HCT116 (cell line): ENCODE measurements at regions not wholly inside any gene's neighbourhood (a gene's known extent, or its start where the extent isn't known, plus 50 kb on each side); places are given as distances from the start of the nearest gene placed in this dataset.

Source experiments
- ATAC-seq: fragments of 200-7000 bp; cut with Tn5 transposase; 2 replicates; pipeline ENCODE4 v1.9.1; 2020; ENCODE audit warnings: mild to moderate bottlenecking, moderate library complexity
- BruUV-seq: library from RNA; stranded (reverse); fragments of 400-500 nt; replicated peaks from 2 replicates; lab custom pipeline; 2021; lab: Mats Ljungman, UMichigan
- CTCF ChIA-PET: fragments of 300-600 bp; sonication (Branson Sonifier 250); formaldehyde crosslinking; loops from one replicate; lab custom pipeline; 2021; ENCODE audit warnings: antibody characterized with exemption; lab: Charles Lee
- POLR2A ChIA-PET: fragments of 300-600, 350-600 bp; sonication (Branson Sonifier 250); formaldehyde crosslinking; loops from one replicate; lab custom pipeline; 2021; ENCODE audit warnings: antibody characterized with exemption; lab: Charles Lee
- RAD21 ChIA-PET, 2 experiments: fragments of 300-600 bp; sonication (Branson Sonifier 250); formaldehyde crosslinking; loops; one replicate each; lab custom pipeline; 2023; ENCODE audit warnings: low total read pairs in 2 of 2; ENCODE audit not compliant: uncharacterized antibody in 2 of 2, unreplicated experiment in 2 of 2, low non-redundant PET in 1 of 2; lab: Charles Lee
- DNase-seq: peaks from one replicate; pipeline ENCODE4 v3.0.0-alpha.2; 2010; ENCODE audit warnings: low read depth, low spot score
- H2AFZ ChIP-seq: fragments of 200-600 bp; shearing (Covaris generic), sonication (generic); 2 replicates; pipeline ENCODE4 v1.6.1; 2017; ENCODE audit warnings: low read depth, mixed run types, mixed read lengths, antibody characterized with exemption, low read length; ENCODE audit not compliant: poor library complexity, severe bottlenecking
- H3K27ac ChIP-seq: 2 replicates; pipeline ENCODE4 v1.5.1; 2012; ENCODE audit warnings: low read depth, low read length
- H3K27me3 ChIP-seq: fragments of 200-600 bp; sonication (generic); 2 replicates; pipeline ENCODE4 v1.6.1; 2016; ENCODE audit warnings: mixed run types, low read length, mixed read lengths; ENCODE audit not compliant: insufficient read depth
- H3K36me3 ChIP-seq, 2 experiments: fragments of 200-500 bp in 1 of 2; fragments of 200-600 bp in 1 of 2; sonication (Bioruptor generic) in 1 of 2; sonication (generic) in 1 of 2; 2 replicates each; pipeline versions ENCODE4 v1.5.1 to v1.6.1; 2014 to 2016; ENCODE audit warnings: low read length in 2 of 2, inconsistent platforms in 1 of 2, mixed read lengths in 1 of 2, mixed run types in 1 of 2; ENCODE audit not compliant: insufficient read depth in 2 of 2, control insufficient read depth in 1 of 2
- H3K4me1 ChIP-seq, 2 experiments: fragments of 200-600 bp in 1 of 2; sonication (generic) in 1 of 2; 2 replicates each; pipeline versions ENCODE4 v1.5.1 to v1.6.1; 2012 to 2017; ENCODE audit warnings: low read length in 2 of 2, inconsistent platforms in 1 of 2, mild to moderate bottlenecking in 1 of 2, mixed read lengths in 1 of 2, mixed run types in 1 of 2, moderate library complexity in 1 of 2; ENCODE audit not compliant: insufficient read depth in 2 of 2, control insufficient read depth in 1 of 2
- H3K4me2 ChIP-seq: fragments of 200-600 bp; sonication (generic); 2 replicates; pipeline ENCODE4 v1.6.1; 2017; ENCODE audit warnings: mixed run types, low read length, mixed read lengths
- H3K4me3 ChIP-seq, 2 experiments: fragments of 200-600 bp in 1 of 2; sonication (generic) in 1 of 2; replicated peaks in 1 of 2; 2 replicates each; pipeline ENCODE4 v1.5.1; 2011 to 2016; ENCODE audit warnings: low read length in 2 of 2, control low read depth in 1 of 2, low read depth in 1 of 2, mild to moderate bottlenecking in 1 of 2, mixed read lengths in 1 of 2, mixed run types in 1 of 2
- H3K79me2 ChIP-seq: fragments of 200-600 bp; sonication (generic); 2 replicates; pipeline ENCODE4 v1.6.1; 2017; ENCODE audit warnings: mild to moderate bottlenecking, mixed run types, low read length, moderate library complexity, mixed read lengths; ENCODE audit not compliant: insufficient read depth
- H3K9ac ChIP-seq: fragments of 200-600 bp; sonication (generic); 2 replicates; pipeline ENCODE4 v1.6.1; 2016; ENCODE audit warnings: low read length, mixed read lengths
- H3K9me2 ChIP-seq: fragments of 200-600 bp; sonication (generic), shearing (Covaris generic); 2 replicates; pipeline ENCODE4 v1.6.1; 2017; ENCODE audit warnings: mixed run types, mild to moderate bottlenecking, moderate library complexity; ENCODE audit not compliant: insufficient read depth
- H3K9me3 ChIP-seq, 2 experiments: fragments of 200-500 bp in 1 of 2; fragments of 200-600 bp in 1 of 2; sonication (Bioruptor generic) in 1 of 2; sonication (generic) in 1 of 2; 2 replicates each; pipeline ENCODE4 v1.6.1; 2014 to 2017; ENCODE audit warnings: low read length in 2 of 2, mixed read lengths in 2 of 2, inconsistent platforms in 1 of 2, low read depth in 1 of 2, mild to moderate bottlenecking in 1 of 2, mixed run types in 1 of 2, moderate library complexity in 1 of 2; ENCODE audit not compliant: control insufficient read depth in 1 of 2, insufficient read depth in 1 of 2
- H4K20me1 ChIP-seq: fragments of 200-600 bp; sonication (generic), shearing (Covaris generic); 2 replicates; pipeline ENCODE4 v1.6.1; 2017; ENCODE audit warnings: mixed run types, mild to moderate bottlenecking, moderate library complexity; ENCODE audit not compliant: insufficient read depth
- CBX3 ChIP-seq: IDR thresholded peaks from 2 replicates; pipeline ENCODE4 v1.6.1; 2012; ENCODE audit warnings: low read depth
- CEBPB ChIP-seq: IDR thresholded peaks from 2 replicates; pipeline ENCODE4 v1.6.1; 2012; ENCODE audit warnings: low read depth
- EGR1 ChIP-seq: IDR thresholded peaks from 2 replicates; pipeline ENCODE4 v1.6.1; 2012; ENCODE audit warnings: low read depth
- EZH2 ChIP-seq: fragments of 200-600 bp; sonication (generic); IDR thresholded peaks from 2 replicates; pipeline ENCODE4 v1.6.1; 2017; ENCODE audit warnings: antibody characterized with exemption, mixed run types
- EZH2phosphoT487 ChIP-seq: fragments of 200-600 bp; IDR thresholded peaks from 2 replicates; pipeline ENCODE4 v1.6.1; 2018; ENCODE audit warnings: antibody characterized with exemption, borderline replicate concordance
- FOSL1 ChIP-seq: IDR thresholded peaks from 2 replicates; pipeline ENCODE4 v1.6.1; 2012; ENCODE audit warnings: low read depth
- JUND ChIP-seq: IDR thresholded peaks from 2 replicates; pipeline ENCODE4 v1.6.1; 2012
- POLR2A ChIP-seq: IDR thresholded peaks from 2 replicates; pipeline ENCODE4 v1.7.0; 2011; ENCODE audit warnings: borderline replicate concordance; ENCODE audit not compliant: insufficient read depth, insufficient read length; ENCODE audit errors: extremely low read depth
- POLR2AphosphoS5 ChIP-seq: IDR thresholded peaks from 2 replicates; pipeline ENCODE4 v1.6.1; 2011; ENCODE audit warnings: mild to moderate bottlenecking, low read depth, low read length, moderate library complexity
- SIN3A ChIP-seq: IDR thresholded peaks from 2 replicates; pipeline ENCODE4 v1.6.1; 2012; ENCODE audit warnings: low read depth
- SP1 ChIP-seq: IDR thresholded peaks from 2 replicates; pipeline ENCODE4 v1.6.1; 2012; ENCODE audit warnings: low read depth
- SRF ChIP-seq: IDR thresholded peaks from 2 replicates; pipeline ENCODE4 v1.6.1; 2012; ENCODE audit warnings: low read depth
- TCF7L2 ChIP-seq: IDR thresholded peaks from 2 replicates; pipeline ENCODE4 v1.7.0; 2011; ENCODE audit warnings: borderline replicate concordance, inconsistent platforms; ENCODE audit not compliant: insufficient read depth, insufficient read length; ENCODE audit errors: extremely low read depth
- YY1 ChIP-seq: IDR thresholded peaks from 2 replicates; pipeline ENCODE4 v1.6.1; 2011; ENCODE audit warnings: low read length, low read depth, moderate library complexity, mild to moderate bottlenecking; ENCODE audit not compliant: insufficient replicate concordance; ENCODE audit errors: extremely low read depth
- ZFX ChIP-seq: fragments of 450-650 bp; IDR thresholded peaks from 2 replicates; pipeline ENCODE4 v1.6.1; 2017
- ZNF274 ChIP-seq: fragments of 200-500 bp; sonication (Bioruptor generic); IDR thresholded peaks from 2 replicates; pipeline ENCODE4 v1.6.1; 2014; ENCODE audit warnings: mild to moderate bottlenecking, low read depth, low read length, inconsistent platforms
- intact Hi-C: fragments of 100-400 bp; cut with micrococcal nuclease; formaldehyde crosslinking; loops from 2 replicates; pipeline ENCODE4 v1.10.0; 2022
- TF ChIP-seq, protein P1 (sequence below): IDR thresholded peaks from 2 replicates; pipeline ENCODE4 v1.6.1; 2012
- TF ChIP-seq, protein P2 (sequence below): IDR thresholded peaks from 2 replicates; pipeline ENCODE4 v1.6.1; 2011; ENCODE audit warnings: mild to moderate bottlenecking, low read length, moderate library complexity; ENCODE audit not compliant: insufficient replicate concordance; ENCODE audit errors: extremely low read depth
- TF ChIP-seq, protein P3 (sequence below): IDR thresholded peaks from 2 replicates; pipeline ENCODE4 v1.6.1; 2012; ENCODE audit warnings: low read depth
- TF ChIP-seq, protein P4 (sequence below): IDR thresholded peaks from 2 replicates; pipeline ENCODE4 v1.6.1; 2012

DNA sequence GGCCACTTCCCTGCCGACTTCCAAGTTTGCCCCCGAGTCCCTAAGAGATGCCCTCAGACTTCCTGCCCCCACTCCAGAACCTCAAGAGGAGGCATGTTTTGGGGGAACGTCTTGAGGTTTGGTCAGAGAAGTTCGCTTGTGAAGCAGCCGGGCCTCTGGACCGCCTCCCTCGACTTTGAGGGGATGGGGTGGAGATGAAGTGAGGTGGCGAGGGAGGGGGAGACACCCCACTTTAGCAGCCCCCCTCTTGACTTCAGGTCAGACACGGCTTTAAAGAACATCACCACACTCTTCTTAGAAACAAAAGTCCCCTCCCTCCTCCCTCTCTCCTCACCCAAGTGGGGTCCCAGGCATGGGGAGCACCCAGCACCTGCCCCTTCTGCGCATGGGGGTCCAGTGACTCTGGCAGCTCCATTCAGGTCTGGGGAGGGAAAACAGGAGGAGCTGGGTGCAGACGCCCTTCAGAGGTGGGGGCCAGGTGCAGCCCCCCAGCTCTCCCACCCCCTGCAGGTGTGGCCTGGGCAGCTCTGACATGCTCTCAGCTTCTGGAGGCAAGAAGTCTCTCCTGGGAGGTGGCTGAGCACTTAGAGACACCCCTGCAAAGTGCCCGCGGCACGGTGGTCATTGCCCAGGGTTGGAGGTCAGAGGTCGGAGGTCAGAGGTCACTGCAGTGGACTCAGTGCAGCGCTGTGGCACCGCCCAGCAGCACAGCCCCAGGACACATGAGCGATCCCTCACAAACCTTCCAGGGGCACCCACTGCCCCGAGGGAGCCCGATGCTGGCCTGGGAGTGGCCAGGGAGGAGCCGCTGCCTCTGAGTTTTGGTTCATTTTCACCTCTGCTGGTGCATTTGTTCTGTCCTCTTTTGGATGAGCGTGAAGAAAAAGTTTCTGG, 108.8 kb downstream of the CPZ start:
- Histone ChIP-seq H3K4me1 (no peaks in the 10 kb centered on the region), H3K27ac (no peak overlapping the region), H3K36me3 (no peaks in the 10 kb centered on the region), H3K79me2 (no peaks in the 10 kb centered on the region), H3K4me3 (no peak overlapping the region), H3K9me2 (no peaks in the 10 kb centered on the region), H3K9ac (no peak overlapping the region), H2AFZ (no peak overlapping the region)
- ChIA-PET CTCF (no interaction called here), RAD21 (no interaction called here), POLR2A (no interaction called here)
- ATAC-seq (no peak), DNase-seq (no peak)
- no TSS peak for BruUV-seq
- TF ChIP-seq SIN3A, result no peak
- TF ChIP-seq, protein P1, sequence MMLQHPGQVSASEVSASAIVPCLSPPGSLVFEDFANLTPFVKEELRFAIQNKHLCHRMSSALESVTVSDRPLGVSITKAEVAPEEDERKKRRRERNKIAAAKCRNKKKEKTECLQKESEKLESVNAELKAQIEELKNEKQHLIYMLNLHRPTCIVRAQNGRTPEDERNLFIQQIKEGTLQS, result no peak
- TF ChIP-seq SP1, result no peak
- no peak for TF ChIP-seq EZH2
- TF ChIP-seq, protein P2, sequence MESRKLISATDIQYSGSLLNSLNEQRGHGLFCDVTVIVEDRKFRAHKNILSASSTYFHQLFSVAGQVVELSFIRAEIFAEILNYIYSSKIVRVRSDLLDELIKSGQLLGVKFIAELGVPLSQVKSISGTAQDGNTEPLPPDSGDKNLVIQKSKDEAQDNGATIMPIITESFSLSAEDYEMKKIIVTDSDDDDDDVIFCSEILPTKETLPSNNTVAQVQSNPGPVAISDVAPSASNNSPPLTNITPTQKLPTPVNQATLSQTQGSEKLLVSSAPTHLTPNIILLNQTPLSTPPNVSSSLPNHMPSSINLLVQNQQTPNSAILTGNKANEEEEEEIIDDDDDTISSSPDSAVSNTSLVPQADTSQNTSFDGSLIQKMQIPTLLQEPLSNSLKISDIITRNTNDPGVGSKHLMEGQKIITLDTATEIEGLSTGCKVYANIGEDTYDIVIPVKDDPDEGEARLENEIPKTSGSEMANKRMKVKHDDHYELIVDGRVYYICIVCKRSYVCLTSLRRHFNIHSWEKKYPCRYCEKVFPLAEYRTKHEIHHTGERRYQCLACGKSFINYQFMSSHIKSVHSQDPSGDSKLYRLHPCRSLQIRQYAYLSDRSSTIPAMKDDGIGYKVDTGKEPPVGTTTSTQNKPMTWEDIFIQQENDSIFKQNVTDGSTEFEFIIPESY, result no peak
- no peak for TF ChIP-seq ZNF274
- no peak for TF ChIP-seq SRF
- no peak for TF ChIP-seq POLR2A
- TF ChIP-seq, protein P3, sequence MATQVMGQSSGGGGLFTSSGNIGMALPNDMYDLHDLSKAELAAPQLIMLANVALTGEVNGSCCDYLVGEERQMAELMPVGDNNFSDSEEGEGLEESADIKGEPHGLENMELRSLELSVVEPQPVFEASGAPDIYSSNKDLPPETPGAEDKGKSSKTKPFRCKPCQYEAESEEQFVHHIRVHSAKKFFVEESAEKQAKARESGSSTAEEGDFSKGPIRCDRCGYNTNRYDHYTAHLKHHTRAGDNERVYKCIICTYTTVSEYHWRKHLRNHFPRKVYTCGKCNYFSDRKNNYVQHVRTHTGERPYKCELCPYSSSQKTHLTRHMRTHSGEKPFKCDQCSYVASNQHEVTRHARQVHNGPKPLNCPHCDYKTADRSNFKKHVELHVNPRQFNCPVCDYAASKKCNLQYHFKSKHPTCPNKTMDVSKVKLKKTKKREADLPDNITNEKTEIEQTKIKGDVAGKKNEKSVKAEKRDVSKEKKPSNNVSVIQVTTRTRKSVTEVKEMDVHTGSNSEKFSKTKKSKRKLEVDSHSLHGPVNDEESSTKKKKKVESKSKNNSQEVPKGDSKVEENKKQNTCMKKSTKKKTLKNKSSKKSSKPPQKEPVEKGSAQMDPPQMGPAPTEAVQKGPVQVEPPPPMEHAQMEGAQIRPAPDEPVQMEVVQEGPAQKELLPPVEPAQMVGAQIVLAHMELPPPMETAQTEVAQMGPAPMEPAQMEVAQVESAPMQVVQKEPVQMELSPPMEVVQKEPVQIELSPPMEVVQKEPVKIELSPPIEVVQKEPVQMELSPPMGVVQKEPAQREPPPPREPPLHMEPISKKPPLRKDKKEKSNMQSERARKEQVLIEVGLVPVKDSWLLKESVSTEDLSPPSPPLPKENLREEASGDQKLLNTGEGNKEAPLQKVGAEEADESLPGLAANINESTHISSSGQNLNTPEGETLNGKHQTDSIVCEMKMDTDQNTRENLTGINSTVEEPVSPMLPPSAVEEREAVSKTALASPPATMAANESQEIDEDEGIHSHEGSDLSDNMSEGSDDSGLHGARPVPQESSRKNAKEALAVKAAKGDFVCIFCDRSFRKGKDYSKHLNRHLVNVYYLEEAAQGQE, result no peak
- no peak for TF ChIP-seq FOSL1
- no peak for TF ChIP-seq TCF7L2
- TF ChIP-seq EGR1, result no peak
- TF ChIP-seq, protein P4, sequence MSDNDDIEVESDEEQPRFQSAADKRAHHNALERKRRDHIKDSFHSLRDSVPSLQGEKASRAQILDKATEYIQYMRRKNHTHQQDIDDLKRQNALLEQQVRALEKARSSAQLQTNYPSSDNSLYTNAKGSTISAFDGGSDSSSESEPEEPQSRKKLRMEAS, result no peak
- no peak for TF ChIP-seq ZFX
- no peak for TF ChIP-seq JUND
- TF ChIP-seq YY1, result no peak
- no peak for TF ChIP-seq CBX3
- TF ChIP-seq CEBPB, result no peak
- TF ChIP-seq EZH2phosphoT487, result no peak
- TF ChIP-seq POLR2AphosphoS5, result no peak
- TF ChIP-seq, all 23 proteins: peak for 0
- Histone ChIP-seq H3K27me3 (0 out of 2 replicates have a peak, but pooled peaks cover 2% of the 10 kb centered on the region), H3K9me3 (no peaks in the 10 kb centered on the region), H4K20me1 (no peaks in the 10 kb centered on the region), H3K4me2 (no peak overlapping the region)
- intact Hi-C loops, result no loop called here
